HG02973 (cell line): ENCODE measurements at regions not wholly inside any gene's neighbourhood (a gene's known extent, or its start where the extent isn't known, plus 50 kb on each side); places are given as distances from the start of the nearest gene placed in this dataset.
"Not testable (repeated sequence)": the region's sequence is repeated elsewhere in the genome, so short reads cannot be mapped to it uniquely, and the experiment has no call there.

Experiments used
- ATAC-seq: cut with Tn5 transposase; IDR thresholded peaks from one replicate; pipeline ENCODE4 v1.9.1; 2021; ENCODE audit warnings: moderate library complexity; ENCODE audit not compliant: unreplicated experiment

DNA sequence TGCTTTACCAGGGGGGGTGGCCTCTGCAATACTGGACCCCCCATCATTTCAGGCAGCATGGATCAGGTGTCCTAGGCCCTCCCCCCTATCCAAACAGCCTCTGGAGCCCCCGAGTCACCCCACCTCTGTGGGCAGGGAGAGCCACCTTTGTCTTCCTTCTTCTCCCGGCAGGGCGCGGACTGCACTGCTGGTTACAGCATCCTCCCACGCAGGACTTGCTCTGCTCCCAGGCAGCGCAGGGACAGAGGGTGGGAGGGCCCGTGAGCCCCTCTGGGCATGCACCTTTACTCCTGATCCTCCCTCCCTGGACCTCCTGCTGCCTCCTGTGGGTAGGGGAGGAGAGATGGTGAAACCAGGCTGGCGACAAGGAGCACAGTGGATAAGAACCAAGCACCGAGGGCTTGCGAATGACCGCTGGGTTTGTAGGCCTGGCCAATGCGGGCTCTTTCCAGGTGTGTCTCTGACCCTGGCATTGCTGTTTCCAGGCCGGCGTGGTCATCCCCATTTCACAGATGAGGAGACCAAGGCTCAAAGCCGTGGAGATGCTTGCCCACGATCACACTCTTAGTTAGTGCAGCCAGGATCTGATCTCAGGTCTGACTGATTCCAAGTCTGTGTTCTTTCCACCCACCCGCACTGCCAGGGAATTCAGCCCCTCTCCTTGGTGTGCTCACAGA is 73.6 kb upstream of the TARDBP start:
- ATAC-seq: no peak

DNA sequence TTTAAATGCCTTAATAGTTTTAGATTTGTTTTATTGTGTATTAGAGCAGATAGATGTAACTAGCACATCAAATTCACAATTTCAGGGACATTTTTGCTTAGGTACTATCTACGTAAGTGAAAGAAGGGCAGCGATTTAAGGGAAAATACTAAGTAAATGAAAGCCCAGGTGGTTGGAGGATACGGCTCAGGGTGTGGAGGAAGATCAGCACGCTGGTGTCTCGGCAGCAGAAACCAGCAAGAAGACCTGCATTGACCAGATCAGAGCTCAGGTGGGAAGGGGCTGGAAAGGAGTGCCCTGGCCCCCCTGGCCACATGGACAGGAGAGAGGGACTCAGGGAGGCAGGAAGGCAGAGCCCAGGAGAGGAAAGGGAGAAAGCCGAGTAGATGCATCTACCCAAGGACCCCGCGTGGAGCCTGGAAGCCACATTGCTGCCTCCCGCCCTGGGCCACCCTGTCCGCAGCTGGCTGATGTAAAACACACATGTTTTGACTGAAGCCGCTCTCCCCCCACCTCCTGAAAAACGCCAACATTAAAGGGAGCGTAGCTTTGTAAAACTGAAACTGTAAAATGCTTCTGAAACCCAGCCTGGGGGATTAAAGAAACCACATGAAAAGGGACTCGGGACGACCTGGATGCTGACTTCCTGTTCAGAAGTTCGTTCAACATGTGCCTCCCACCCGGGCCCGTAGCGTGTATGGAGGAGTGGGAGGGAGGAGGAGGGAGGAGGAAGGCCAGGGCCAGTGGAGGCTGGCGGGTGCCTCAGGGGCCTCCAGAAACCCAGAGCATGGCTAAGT is 72.6 kb upstream of the TARDBP start:
- ATAC-seq: peak; percentile 65

DNA sequence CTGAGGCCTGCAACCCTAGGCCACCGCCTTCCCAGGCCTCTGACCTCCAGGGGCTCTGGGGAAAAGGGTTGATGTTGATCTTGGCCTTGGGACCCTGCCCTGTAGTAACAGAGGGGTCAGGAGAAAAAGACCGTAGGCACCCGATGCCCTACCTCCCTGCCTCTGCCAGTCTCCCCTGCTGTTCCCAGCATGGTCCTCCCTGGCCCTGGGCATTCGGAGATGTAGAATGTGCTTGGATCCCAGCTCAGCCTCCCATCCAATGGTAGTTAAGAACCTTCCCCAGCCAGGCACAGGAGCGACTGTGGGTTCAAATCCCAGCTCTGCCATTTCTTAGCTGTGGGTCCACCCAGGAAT is 72.0 kb upstream of the TARDBP start:
- ATAC-seq: no peak

DNA sequence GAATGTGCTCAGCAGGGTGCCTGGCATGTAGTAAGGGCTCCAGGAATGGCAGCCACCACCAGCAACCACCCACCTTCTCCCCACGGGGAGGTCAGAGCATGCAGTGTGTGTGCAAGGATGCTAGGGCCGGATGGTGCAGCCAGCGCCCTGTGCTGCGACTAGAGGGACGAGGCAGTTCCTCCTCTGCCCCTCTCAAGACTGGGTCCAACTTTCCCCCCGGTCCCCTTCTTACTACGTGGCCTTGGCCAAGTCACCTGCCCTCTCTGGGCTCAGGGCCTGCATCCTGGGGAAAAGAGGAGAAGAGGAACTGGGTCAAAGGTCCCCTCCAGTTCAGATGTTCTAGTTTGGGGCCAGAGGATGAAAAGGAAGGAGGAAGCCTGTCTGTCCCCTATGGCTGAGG is 71.6 kb upstream of the TARDBP start:
- no peak for ATAC-seq

DNA sequence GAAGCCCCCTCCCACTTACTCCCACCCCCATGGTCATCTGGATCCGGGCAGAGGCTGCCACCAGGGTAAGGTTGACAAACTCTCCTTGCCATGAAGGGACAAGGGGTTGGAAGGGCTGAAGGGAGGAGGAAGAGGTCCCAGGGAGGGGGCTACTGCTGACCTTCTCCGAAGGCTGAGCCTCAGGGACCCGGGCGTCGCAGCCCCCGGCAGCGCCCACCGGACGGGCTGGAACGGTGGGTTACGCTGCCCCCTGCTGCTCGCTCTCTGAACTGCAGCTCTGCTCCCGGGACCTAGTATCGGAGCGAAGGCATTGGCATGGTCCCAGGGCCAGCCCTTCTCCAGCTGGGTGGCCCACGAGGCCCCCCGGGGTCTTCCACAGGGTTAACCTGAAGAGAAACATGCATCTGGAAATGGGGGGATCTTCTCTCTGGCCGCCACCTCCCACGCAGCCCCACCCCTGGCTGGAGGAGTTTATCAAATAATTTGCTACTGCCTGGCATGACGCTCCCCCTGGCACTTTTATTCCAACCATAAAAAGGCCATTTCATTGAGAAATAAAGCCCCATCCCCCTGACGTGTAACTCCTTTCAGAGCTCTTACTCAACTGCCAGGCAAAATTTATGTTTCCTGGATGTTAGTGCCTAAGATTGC is 70.4 kb upstream of the TARDBP start:
- ATAC-seq: no peak

DNA sequence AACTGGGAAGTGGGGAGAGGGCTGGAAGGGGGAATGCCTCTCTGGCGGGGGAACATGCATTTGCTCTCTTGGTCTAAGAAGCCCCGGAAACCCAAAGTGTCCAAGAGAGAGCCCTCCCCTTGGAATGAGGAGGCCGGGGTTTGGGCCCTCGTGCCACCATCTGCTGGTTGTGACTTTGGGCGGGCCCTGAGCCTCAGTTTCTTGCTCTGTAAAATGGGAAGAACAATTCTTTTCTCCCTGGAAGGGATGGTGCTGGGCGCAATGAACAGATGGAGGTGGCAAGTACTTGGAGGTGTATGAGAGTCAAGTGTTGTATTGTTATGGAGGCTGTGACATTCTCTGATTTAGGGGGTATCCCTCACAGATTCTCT is 69.9 kb upstream of the TARDBP start:
- no peak for ATAC-seq

DNA sequence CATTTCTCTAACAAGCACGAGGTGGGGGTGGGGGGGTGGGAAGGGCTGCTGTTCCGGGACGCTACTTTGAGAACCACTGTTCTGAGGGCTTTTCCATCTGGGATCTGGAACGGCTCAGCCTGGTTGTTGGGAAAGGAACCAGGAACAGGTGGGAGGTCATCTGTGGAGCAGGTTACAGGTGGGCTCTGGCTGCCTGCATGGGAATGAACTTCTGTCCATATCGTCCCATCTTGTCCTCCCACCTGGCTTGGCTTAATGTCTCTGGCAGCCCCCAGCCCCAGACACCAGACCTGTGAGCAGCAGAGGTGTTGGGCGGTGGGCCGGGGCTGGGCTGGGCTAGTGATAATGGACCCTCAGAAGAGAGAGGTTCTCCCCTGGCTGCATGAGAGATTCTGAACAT is 69.4 kb upstream of the TARDBP start:
- no peak for ATAC-seq

DNA sequence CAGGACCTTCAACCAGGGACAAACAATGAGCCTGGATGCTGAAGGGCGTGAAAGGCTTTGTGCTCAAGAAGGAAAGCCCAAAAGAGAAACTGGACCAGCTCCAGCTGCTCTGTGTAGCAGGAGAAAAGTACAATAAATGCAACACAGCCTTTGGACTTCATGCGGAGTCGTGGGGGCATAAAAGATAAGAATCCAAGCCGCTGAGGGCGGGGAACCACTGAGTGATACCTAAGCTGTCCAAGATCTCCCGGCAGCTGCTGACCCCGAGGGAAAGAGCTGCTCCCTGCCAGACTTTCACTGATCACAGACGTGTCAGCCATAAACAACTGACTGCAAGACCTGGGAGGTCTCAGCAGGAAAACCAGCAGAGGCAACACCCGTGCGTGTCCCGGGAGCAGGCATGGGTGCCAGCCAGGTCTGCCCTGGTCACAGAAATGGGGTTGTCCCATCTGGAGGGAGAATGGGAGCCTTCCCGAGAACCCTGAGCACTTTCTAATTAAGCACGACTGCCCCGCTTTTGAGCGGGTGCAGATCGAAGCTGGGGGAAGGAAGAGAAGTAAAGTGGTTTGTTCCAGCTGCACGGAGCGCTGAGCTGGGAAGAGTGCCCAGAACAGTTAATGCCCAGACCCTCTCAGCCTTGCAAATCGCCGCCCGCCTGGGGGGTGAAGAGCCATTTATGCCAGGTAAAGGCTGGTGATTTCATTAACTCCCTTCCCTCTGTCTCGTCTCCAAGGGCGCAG is 68.3 kb upstream of the TARDBP start:
- no peak for ATAC-seq

DNA sequence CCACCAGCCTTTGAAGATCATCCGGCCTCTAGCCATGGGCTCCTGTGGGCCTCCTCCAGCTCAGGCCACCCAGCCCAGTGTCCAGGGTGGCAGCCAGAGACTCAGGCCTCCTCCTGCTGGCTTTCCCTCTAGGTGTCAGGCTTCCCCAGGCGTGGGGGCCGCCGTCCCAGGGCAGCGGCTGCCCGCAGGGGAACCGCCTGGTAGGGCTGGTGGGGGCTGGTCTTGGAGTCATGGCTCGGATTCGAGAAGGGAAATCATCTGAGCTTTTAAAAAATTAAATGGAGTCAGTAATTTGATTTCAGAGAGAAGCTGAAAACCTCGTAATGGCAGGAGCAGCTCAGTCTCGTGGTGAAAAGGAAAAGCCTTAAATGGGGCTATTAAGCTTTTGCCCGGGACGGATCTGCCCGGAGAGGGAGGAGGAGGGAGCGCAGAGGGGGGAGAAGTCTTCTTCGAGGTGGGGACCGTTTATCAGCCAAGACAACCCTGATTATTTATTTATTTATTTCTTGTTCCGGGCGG is 66.4 kb upstream of the TARDBP start:
- no peak for ATAC-seq

DNA sequence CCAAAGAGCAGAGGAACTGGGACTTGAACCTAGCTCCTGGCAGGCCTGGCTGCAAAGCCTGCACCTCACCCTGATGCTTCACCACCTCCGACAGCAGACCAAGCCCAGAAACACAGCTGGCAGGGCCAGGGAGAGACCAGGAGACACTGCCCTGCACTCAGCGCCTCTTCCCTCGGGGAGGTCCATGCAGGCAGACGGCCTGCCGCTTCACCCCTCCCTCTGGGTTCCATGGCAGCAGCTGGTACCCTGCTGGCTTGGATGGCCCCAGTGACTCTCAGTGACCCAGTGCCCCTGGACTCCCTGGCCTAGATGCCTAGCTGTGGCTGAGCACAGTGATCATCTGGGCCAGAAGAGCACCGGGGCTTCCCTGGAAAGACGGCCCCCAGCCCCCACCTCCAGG is 65.3 kb upstream of the TARDBP start:
- ATAC-seq: no peak

DNA sequence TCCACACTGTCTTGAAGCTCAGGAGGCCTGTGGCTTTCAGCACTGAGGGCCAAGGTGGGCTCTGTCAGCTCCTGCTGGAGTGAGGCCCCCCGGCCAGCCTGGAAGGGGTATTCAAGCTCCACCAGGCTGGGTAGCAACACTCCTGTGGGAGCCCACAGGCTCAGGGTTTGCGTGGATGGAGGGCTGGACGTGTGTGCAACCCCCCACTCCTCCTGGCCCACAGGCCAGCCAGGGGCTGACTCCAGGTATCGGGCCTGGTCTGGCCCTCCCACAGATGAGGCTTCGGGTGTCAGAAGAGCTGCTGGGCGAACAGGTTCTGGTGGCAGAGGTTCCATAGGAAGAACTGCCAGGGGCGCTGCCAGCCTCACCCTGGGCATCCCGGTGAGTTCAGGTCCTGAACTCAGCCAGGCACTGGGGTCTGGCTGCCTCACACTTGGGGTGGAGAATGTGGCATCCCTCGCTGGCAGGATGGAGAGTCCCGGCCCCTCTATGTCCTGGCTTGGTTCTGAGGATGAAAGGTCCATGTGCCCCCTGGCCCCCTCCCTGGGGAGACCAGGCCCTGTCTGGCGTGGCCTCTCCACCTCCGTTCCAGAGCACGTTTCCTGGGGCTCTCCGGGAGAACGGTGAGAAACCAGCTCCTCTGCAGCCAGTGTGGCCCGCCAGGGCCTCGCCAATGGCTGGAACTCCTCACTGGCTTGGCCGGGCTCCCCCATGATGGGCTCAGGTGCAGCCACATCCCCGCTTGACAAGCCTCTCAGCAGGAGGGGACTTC is 64.6 kb upstream of the TARDBP start:
- no peak for ATAC-seq

DNA sequence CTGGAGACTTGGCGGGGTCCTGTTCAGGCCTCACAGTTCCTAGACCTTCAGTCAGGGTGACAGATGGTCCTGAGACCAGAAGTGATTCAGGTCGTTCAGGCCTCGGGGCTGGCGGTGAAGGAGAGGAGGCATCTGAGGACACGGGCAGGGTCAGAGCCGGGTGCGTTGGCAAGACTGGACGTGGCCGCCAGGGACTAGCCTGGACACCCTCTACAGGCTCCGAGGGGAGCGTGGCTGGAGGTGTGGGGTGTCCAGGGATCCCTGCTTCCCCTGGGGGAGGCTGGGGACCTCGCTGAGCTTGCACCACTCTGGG is 64.0 kb upstream of the TARDBP start:
- ATAC-seq: no peak

DNA sequence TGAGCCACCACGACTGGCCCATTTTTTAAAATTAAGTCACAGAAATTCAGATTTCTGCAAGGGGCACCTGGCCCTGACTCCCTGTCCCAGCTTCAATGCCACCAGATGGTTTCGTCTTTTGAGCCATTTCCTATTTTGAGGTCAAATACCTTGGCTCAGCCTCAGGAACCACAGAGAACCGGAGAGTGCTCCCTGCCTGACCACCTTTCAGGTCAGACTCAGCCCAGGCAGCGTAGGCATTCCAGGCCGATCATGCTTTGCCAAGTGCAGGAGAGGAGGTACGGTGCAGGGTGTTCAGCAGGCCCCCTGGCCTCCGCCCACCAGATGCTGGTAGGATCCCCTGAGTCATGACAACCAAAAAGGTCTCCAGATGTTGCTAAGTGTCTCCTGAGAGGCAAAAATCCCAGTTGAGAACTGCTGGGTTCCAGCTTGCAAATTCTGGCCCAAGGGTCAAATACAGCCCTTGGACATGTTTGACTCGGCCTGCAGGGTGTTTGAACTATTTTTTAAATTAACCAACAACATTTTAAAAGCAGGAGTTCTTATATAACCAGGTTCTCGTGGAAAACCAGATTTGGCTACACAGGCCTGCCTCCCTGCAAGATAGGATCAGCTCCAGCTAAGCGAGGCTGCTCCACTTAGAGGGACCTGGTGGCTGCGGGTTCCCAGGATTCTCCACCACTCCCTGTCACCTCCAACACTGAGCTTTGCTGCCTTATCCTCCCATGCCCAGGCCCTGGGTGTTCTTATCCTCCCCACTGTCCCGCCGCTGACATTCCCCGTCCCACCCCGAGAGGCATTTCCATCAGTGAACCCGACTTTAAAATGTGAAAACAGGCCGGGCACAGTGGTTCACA is 61.9 kb upstream of the TARDBP start:
- ATAC-seq: no peak

DNA sequence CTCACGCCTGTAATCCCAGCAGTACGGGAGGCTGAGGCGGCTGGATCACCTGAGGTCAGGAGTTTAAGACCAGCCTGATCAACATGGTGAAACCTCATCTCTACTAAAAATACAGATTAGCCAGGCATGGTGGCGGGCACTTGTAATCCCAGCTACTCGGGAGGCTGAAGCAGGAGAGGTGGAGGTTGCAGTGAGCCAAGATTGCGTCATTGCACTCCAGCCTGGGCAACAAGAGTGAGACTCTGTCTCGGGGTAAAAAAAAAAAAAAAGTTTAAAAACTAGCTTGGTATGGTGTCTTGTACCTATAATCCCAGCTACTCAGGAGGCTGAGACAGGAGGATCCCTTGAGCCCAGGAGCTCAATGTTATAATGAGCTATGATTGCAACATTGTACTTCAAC is 61.2 kb upstream of the TARDBP start:
- not testable (repeated sequence) for ATAC-seq

DNA sequence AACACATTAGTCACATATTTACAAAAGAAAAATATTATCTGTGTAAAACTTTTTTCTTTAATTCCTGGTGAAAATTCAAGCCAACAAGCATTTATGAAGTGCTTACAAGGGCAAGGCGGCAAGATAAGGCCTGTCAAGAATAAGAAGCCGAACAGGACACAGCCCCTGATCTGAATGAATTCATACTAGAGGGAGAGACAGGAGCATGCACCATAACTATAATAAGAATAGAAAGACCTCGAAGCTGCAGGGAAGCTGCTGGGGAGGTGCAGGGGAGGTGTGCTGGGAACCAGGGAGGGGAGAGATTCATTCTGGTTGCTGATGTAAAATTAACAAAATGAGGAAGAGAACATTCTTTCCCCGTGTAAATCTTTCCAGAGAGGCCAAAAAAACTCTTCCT is 60.5 kb upstream of the TARDBP start:
- ATAC-seq: no peak

DNA sequence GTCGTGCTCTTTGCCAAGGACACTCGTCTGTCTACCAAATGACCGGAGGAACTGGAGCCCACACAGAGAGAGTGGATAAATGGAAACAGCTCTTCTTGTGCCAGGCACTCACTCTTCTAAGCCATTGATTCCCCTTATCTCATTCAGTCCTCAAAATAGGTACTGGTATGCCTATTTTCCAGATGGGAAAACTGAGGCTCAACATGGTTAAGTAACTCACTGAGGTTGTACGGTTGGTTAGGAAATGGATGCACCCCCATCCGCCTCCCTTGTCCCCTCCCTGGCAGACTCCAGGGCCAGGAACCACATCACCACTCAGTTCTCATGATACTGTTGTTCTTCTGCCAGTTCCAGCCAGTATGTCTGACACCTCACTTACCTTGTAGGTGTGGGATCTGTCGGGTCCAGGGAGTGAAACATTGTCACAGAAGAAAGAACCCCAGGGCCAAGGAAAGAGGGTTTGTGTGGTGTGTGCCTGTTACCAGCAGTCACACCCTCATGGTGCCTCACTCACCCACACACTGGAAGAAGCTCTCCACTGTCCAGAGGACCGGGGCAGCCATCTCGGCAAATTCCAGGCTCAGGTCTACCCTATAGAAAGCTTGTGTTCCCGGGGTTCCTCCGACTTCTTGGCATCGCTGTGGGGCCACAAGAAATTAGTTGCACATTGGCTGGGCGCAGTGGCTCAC is 58.8 kb upstream of the TARDBP start:
- ATAC-seq: no peak

DNA sequence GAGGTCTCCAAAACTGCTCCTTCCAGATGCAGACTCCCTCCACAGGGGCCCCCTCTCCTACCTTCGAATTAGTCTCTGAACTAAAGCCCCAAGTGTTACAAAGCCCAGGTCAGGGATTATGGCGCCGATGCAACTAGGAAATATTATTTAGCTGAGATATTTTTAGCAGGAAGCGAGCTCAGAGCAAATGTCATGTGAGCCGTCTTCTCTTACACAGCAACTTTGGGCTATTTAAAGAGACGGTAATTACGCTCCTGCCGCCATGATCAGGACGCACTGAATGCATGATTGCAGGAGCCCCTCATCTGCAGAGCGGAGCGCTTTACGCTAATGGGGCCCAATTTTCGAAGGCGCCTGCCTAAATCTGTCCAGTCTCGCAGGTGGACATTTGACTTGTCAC is 55.3 kb upstream of the TARDBP start:
- no peak for ATAC-seq

DNA sequence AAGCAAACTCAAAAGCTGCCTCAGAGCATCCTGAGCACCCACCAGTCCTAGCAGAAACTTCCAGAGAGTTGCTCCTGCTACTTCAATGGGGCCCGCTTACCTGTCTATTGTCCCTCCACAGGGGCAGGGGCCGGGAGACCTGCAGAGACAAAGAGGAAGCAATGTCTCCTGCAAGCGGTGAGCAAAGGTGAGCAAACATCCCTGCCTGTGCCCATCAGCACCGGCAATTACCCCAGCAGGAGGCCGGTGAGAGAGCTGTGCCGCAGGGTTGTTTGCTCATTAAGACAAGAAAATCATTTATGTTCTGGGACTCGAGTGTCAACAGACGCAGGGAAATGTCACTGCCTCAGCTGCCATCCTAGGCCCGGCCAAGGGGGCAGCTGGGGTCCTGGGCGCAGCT is 53.8 kb upstream of the TARDBP start:
- no peak for ATAC-seq
